HCT116 (cell line): ENCODE measurements at regions not wholly inside any gene's neighbourhood (a gene's known extent, or its start where the extent isn't known, plus 50 kb on each side); places are given as distances from the start of the nearest gene placed in this dataset.

Experiments
- CEBPB ChIP-seq: IDR thresholded peaks from 2 replicates; pipeline ENCODE4 v1.6.1; 2012; ENCODE audit warnings: low read depth
- CTCF ChIP-seq, 3 experiments: fragments of 200-600 bp in 1 of 3; sonication (generic) in 1 of 3; IDR thresholded peaks in 2 of 3; conservative IDR thresholded peaks in 1 of 3; 2 replicates each; pipeline ENCODE4 v1.5.1; 2012 to 2017; ENCODE audit warnings: low read depth in 2 of 3, low read length in 2 of 3, antibody characterized with exemption in 1 of 3, borderline replicate concordance in 1 of 3, control low read depth in 1 of 3, mild to moderate bottlenecking in 1 of 3, mixed read lengths in 1 of 3, mixed run types in 1 of 3, moderate library complexity in 1 of 3; ENCODE audit not compliant: insufficient read depth in 1 of 3
- EGR1 ChIP-seq: IDR thresholded peaks from 2 replicates; pipeline ENCODE4 v1.6.1; 2012; ENCODE audit warnings: low read depth
- ELF1 ChIP-seq: IDR thresholded peaks from 2 replicates; pipeline ENCODE4 v1.6.1; 2012; ENCODE audit warnings: low read depth, borderline replicate concordance
- EZH2 ChIP-seq: fragments of 200-600 bp; sonication (generic); IDR thresholded peaks from 2 replicates; pipeline ENCODE4 v1.6.1; 2017; ENCODE audit warnings: antibody characterized with exemption, mixed run types
- EZH2phosphoT487 ChIP-seq: fragments of 200-600 bp; IDR thresholded peaks from 2 replicates; pipeline ENCODE4 v1.6.1; 2018; ENCODE audit warnings: antibody characterized with exemption, borderline replicate concordance
- POLR2A ChIP-seq: IDR thresholded peaks from 2 replicates; pipeline ENCODE4 v1.7.0; 2011; ENCODE audit warnings: borderline replicate concordance; ENCODE audit not compliant: insufficient read depth, insufficient read length; ENCODE audit errors: extremely low read depth
- RAD21 ChIP-seq: IDR thresholded peaks from 2 replicates; pipeline ENCODE4 v1.6.1; 2012; ENCODE audit warnings: low read depth, mild to moderate bottlenecking
- REST ChIP-seq: IDR thresholded peaks from 2 replicates; pipeline ENCODE4 v1.6.1; 2012; ENCODE audit warnings: low read depth
- SIN3A ChIP-seq: IDR thresholded peaks from 2 replicates; pipeline ENCODE4 v1.6.1; 2012; ENCODE audit warnings: low read depth
- SP1 ChIP-seq: IDR thresholded peaks from 2 replicates; pipeline ENCODE4 v1.6.1; 2012; ENCODE audit warnings: low read depth
- TCF7L2 ChIP-seq: IDR thresholded peaks from 2 replicates; pipeline ENCODE4 v1.7.0; 2011; ENCODE audit warnings: borderline replicate concordance, inconsistent platforms; ENCODE audit not compliant: insufficient read depth, insufficient read length; ENCODE audit errors: extremely low read depth
- YY1 ChIP-seq: IDR thresholded peaks from 2 replicates; pipeline ENCODE4 v1.6.1; 2011; ENCODE audit warnings: low read length, low read depth, moderate library complexity, mild to moderate bottlenecking; ENCODE audit not compliant: insufficient replicate concordance; ENCODE audit errors: extremely low read depth
- TF ChIP-seq, protein P1 (sequence below): IDR thresholded peaks from 2 replicates; pipeline ENCODE4 v1.6.1; 2012

DNA sequence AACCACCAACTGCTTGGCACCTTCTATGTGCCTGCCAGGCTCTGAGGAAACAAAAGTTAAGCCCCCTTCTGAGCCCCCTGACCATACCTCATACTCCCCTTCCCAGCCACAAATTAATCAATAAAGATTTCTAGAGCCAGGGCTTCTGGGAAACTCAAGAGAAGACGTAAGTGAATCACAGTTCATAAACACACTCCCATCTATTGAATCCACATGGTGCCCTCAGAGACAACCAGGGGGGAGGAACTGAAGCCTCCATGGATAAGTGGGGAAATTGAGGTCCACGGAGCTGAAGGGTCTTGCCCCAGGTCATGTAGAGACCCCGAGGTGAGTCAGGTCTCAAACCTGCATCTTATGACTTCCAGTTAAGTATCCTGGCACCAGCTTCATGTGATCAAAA, 150.6 kb downstream of the MN1 start:
- TF ChIP-seq EZH2phosphoT487 (no peak), CTCF (IDR thresholded peaks at IDR 0.05 in 2 of 3, conservative IDR thresholded peaks at IDR 0.05 in 1 of 3; ENCODE audit: borderline replicate concordance in 1 of 3, insufficient read depth in 1 of 3, low read depth in 2 of 3, low read length in 2 of 3) (no peak), SIN3A (no peak), POLR2A (no peak), CEBPB (no peak), EZH2 (no peak), ELF1 (no peak), TCF7L2 (no peak), RAD21 (no peak), EGR1 (no peak), YY1 (no peak), SP1 (no peak), REST (no peak)
- TF ChIP-seq, protein P1, sequence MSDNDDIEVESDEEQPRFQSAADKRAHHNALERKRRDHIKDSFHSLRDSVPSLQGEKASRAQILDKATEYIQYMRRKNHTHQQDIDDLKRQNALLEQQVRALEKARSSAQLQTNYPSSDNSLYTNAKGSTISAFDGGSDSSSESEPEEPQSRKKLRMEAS: no peak
